ENCODE measurements at regions not wholly inside any gene's neighbourhood (a gene's known extent, or its start where the extent isn't known, plus 50 kb on each side); places are given as distances from the start of the nearest gene placed in this dataset.

- ChIA-PET POLR2A (interaction anchor here (1.1 kb wide), 1 partner anchor 29 kb away, joined by 3 read pairs; no protein-coding TSS in a partner anchor), CTCF (interaction anchor here (1.6 to 1.7 kb wide), 3 partner anchors 11 to 39 kb away, joined by 3 to 8 read pairs (median 8); no protein-coding TSS in a partner anchor)
- Histone ChIP-seq H3K4me3 (ENCODE audit: low read depth in 2 of 2, low read length in 1 of 2) (no peak overlapping the region), H3K9me3 (no peaks in the 10 kb centered on the region), H2AFZ (ENCODE audit: low read depth) (no peak overlapping the region), H3K36me3 (replicated peaks in 1 of 2; ENCODE audit: control insufficient read depth in 1 of 2, insufficient read depth in 2 of 2, low read length in 1 of 2) (no peaks in the 10 kb centered on the region), H3K9me2 (no peaks in the 10 kb centered on the region), H3K4me1 (ENCODE audit: control insufficient read depth in 1 of 2, insufficient read depth in 2 of 2, low read depth in 1 of 2, low read length in 1 of 2) (no peaks in the 10 kb centered on the region), H3K27ac (ENCODE audit: low read depth in 2 of 2, low read length in 1 of 2) (no peak overlapping the region), H3K27me3 (ENCODE audit: insufficient read depth) (no peaks in the 10 kb centered on the region), H3K4me2 (no peak overlapping the region), H4K20me1 (ENCODE audit: insufficient read depth) (no peaks in the 10 kb centered on the region), H3F3A (replicated peaks; ENCODE audit: insufficient read depth) (no peaks in the 10 kb centered on the region), H3K79me2 (ENCODE audit: insufficient read depth) (no peaks in the 10 kb centered on the region), H3K9ac (no peak overlapping the region)
- DNase-seq, result no peak
- WGBS (ENCODE audit: low lambda C conversion rate), result 89% methylated on average over 3 of the region's 3 CpGs
- TF ChIP-seq GATA2 (CRISPR knock-in tag; IDR thresholded peaks at IDR 0.05) (no peak), USF1 (IDR thresholded peaks at IDR 0.05; ENCODE audit: borderline replicate concordance, low read depth) (no peak)
- TF ChIP-seq, protein P1, sequence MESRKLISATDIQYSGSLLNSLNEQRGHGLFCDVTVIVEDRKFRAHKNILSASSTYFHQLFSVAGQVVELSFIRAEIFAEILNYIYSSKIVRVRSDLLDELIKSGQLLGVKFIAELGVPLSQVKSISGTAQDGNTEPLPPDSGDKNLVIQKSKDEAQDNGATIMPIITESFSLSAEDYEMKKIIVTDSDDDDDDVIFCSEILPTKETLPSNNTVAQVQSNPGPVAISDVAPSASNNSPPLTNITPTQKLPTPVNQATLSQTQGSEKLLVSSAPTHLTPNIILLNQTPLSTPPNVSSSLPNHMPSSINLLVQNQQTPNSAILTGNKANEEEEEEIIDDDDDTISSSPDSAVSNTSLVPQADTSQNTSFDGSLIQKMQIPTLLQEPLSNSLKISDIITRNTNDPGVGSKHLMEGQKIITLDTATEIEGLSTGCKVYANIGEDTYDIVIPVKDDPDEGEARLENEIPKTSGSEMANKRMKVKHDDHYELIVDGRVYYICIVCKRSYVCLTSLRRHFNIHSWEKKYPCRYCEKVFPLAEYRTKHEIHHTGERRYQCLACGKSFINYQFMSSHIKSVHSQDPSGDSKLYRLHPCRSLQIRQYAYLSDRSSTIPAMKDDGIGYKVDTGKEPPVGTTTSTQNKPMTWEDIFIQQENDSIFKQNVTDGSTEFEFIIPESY (IDR thresholded peaks at IDR 0.05; ENCODE audit: borderline replicate concordance, low read depth), result no peak
- TF ChIP-seq, protein P2, sequence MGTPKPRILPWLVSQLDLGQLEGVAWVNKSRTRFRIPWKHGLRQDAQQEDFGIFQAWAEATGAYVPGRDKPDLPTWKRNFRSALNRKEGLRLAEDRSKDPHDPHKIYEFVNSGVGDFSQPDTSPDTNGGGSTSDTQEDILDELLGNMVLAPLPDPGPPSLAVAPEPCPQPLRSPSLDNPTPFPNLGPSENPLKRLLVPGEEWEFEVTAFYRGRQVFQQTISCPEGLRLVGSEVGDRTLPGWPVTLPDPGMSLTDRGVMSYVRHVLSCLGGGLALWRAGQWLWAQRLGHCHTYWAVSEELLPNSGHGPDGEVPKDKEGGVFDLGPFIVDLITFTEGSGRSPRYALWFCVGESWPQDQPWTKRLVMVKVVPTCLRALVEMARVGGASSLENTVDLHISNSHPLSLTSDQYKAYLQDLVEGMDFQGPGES (IDR thresholded peaks at IDR 0.05; ENCODE audit: low read depth, low read length), result no peak
Measured at GRCh38 chr1:43034195-43034658, 75.6 kb upstream of the SLC2A1 start.

DNA sequence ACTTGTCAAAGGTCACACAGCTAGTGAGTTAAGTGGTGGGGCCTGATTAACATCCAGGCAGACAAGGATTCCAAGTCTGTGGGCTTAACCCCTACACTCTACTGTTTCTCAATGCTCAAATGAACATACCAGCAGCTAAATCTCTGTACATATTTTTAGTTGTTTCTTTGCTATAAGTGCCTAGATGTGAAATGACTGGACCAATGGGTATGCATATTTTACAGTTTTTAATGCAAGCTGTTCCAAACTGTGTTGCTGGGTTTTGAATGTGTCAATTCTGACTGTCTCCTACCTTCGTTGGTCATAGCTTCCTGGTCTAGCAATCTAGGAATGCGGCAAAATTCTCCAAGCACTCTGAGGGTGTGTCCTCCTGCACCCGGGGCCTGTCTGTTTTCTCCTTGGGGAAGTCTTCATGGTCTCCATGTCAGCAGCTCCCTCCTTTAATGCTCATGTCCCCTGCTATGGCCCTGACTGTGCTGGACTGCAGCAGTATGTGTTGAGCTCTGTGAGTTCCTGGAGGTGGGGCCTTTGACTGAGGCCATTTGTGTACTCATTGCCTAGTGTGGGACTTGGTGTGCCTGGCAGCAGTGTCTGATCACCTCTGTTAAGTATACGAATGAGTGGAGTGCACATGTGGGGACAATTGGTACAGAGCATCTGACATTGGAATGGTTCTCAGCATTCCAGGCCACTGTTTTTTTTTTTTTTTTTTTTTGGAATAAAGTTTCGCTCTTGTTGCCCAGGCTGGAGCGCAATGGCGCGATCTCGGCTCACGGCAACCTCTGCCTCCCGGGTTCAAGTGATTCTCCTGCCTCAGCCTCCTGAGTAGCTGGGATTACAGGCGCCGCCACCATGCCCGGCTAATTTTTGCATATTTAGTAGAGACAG lies 72.9 kb upstream of the SLC2A1 start:
- Histone ChIP-seq H3K9me3 (no peaks in the 10 kb centered on the region), H3K9ac (no peak overlapping the region), H3K9me2 (no peaks in the 10 kb centered on the region), H2AFZ (ENCODE audit: low read depth) (no peak overlapping the region), H3K79me2 (ENCODE audit: insufficient read depth) (no peaks in the 10 kb centered on the region), H3F3A (replicated peaks; ENCODE audit: insufficient read depth) (no peaks in the 10 kb centered on the region), H4K20me1 (ENCODE audit: insufficient read depth) (no peaks in the 10 kb centered on the region), H3K4me1 (ENCODE audit: control insufficient read depth in 1 of 2, insufficient read depth in 2 of 2, low read depth in 1 of 2, low read length in 1 of 2) (no peaks in the 10 kb centered on the region), H3K4me2 (no peak overlapping the region), H3K4me3 (ENCODE audit: low read depth in 2 of 2, low read length in 1 of 2) (no peak overlapping the region), H3K36me3 (replicated peaks in 1 of 2; ENCODE audit: control insufficient read depth in 1 of 2, insufficient read depth in 2 of 2, low read length in 1 of 2) (no peaks in the 10 kb centered on the region), H3K27ac (ENCODE audit: low read depth in 2 of 2, low read length in 1 of 2) (no peak overlapping the region), H3K27me3 (ENCODE audit: insufficient read depth) (no peaks in the 10 kb centered on the region)
- TF ChIP-seq RCOR1 (IDR thresholded peaks at IDR 0.05; ENCODE audit: low read length) (no peak), NRF1 (IDR thresholded peaks at IDR 0.05; ENCODE audit: low read depth, low read length) (no peak), POLR2AphosphoS5 (IDR thresholded peaks at IDR 0.05; ENCODE audit: low read depth, low read length) (no peak), TCF12 (IDR thresholded peaks at IDR 0.05) (no peak), FOXJ3 (CRISPR knock-in tag; IDR thresholded peaks at IDR 0.05) (no peak), TEAD4 (IDR thresholded peaks at IDR 0.05; ENCODE audit: borderline replicate concordance, insufficient read depth) (no peak), RFX5 (IDR thresholded peaks at IDR 0.05; ENCODE audit: low read length) (no peak), MEF2A (IDR thresholded peaks at IDR 0.05; ENCODE audit: borderline replicate concordance, low read depth) (no peak), RAD21 (IDR thresholded peaks at IDR 0.05; ENCODE audit: low read length) (no peak), YY1 (IDR thresholded peaks at IDR 0.05; ENCODE audit: low read depth) (no peak), FOXM1 (IDR thresholded peaks at IDR 0.05; ENCODE audit: low read depth) (no peak), MXI1 (IDR thresholded peaks at IDR 0.05; ENCODE audit: low read depth, low read length) (no peak), EZH2phosphoT487 (IDR thresholded peaks at IDR 0.05; ENCODE audit: borderline replicate concordance, low read depth) (no peak), GATA2 (CRISPR knock-in tag; IDR thresholded peaks at IDR 0.05) (no peak)
- ChIA-PET CTCF (interaction anchor here (1.2 kb wide), 1 partner anchor 27 kb away, joined by 3 read pairs; no protein-coding TSS in a partner anchor), POLR2A (no interaction called here)
- 78% methylated on average over 13 of the region's 14 CpGs for WGBS (ENCODE audit: low lambda C conversion rate)
- no peak for DNase-seq

All from SK-N-SH (cell line).